Smooth muscle cell (in vitro differentiated cells): ENCODE measurements at regions not wholly inside any gene's neighbourhood (a gene's known extent, or its start where the extent isn't known, plus 50 kb on each side); places are given as distances from the start of the nearest gene placed in this dataset.

ENCODE experiments used
- DNase-seq: peaks from one replicate; lab custom pipeline; 2025; ENCODE audit not compliant: unreplicated experiment; lab: John Stamatoyannopoulos, UW
- H2AFZ ChIP-seq: fragments of 200-600 bp; sonication (generic); 2 replicates; pipeline ENCODE4 v1.6.0; 2016; ENCODE audit warnings: antibody characterized with exemption, low read depth, mild to moderate bottlenecking
- H3F3A ChIP-seq: fragments of 200-600 bp; sonication (generic); 2 replicates; pipeline ENCODE4 v1.6.0; 2017; ENCODE audit warnings: antibody characterized with exemption, low read depth
- H3K27ac ChIP-seq: fragments of 200-600 bp; sonication (generic); 2 replicates; pipeline ENCODE4 v1.5.1; 2016; ENCODE audit warnings: low read depth, mild to moderate bottlenecking
- H3K27me3 ChIP-seq: fragments of 200-600 bp; sonication (generic); 2 replicates; pipeline ENCODE4 v1.6.1; 2016; ENCODE audit warnings: low read depth, mild to moderate bottlenecking
- H3K36me3 ChIP-seq: fragments of 200-600 bp; sonication (generic); 2 replicates; pipeline ENCODE4 v1.5.1; 2016; ENCODE audit warnings: low read depth
- H3K4me1 ChIP-seq: fragments of 200-600 bp; sonication (generic); 2 replicates; pipeline ENCODE4 v1.5.1; 2016; ENCODE audit warnings: low read depth
- H3K4me2 ChIP-seq: fragments of 200-600 bp; sonication (generic); 2 replicates; pipeline ENCODE4 v1.6.0; 2016; ENCODE audit warnings: mild to moderate bottlenecking
- H3K4me3 ChIP-seq: fragments of 200-600 bp; sonication (generic); 2 replicates; pipeline ENCODE4 v1.5.1; 2016; ENCODE audit warnings: mild to moderate bottlenecking
- H3K79me2 ChIP-seq: fragments of 200-600 bp; sonication (generic); 2 replicates; pipeline ENCODE4 v1.6.0; 2016; ENCODE audit warnings: low read depth, mild to moderate bottlenecking
- H3K9ac ChIP-seq: fragments of 200-600 bp; sonication (generic); 2 replicates; pipeline ENCODE4 v1.6.0; 2016; ENCODE audit warnings: low read depth
- H3K9me3 ChIP-seq: fragments of 200-600 bp; sonication (generic); replicated peaks from 2 replicates; pipeline ENCODE4 v1.5.1; 2016; ENCODE audit warnings: low read depth
- H4K20me1 ChIP-seq: fragments of 200-600 bp; sonication (generic); 2 replicates; pipeline ENCODE4 v1.6.0; 2016; ENCODE audit warnings: low read depth
- CTCF ChIP-seq: fragments of 200-600 bp; sonication (generic); IDR thresholded peaks from 2 replicates; pipeline ENCODE4 v1.5.1; 2017; ENCODE audit warnings: borderline replicate concordance, mild to moderate bottlenecking, antibody characterized with exemption; ENCODE audit not compliant: insufficient read depth, poor library complexity, severe bottlenecking
- WGBS: methylation state at CpG from one replicate; pipeline ENCODE4 v1.1.7; 2016; ENCODE audit warnings: low lambda C conversion rate; 5-methylcytosine and 5-hydroxymethylcytosine counted together

GRCh38 chr3:78221300-78221699, 1181.4 kb downstream of the ROBO2 start:
- H3F3A ChIP-seq = no peaks in the 10 kb centered on the region
- H3K4me3 ChIP-seq = no peak overlapping the region
- no peak for DNase-seq
- no peak overlapping the region for H2AFZ ChIP-seq
- no peak for TF ChIP-seq CTCF
- no peaks in the 10 kb centered on the region for H4K20me1 ChIP-seq
- no peaks in the 10 kb centered on the region for H3K79me2 ChIP-seq
- no peak overlapping the region for H3K27ac ChIP-seq
- H3K4me1 ChIP-seq = peaks cover 8% of the 10 kb centered on the region
- no peaks in the 10 kb centered on the region for H3K36me3 ChIP-seq
- WGBS = 86% methylated on average over 2 of the region's 2 CpGs
- no peak overlapping the region for H3K9ac ChIP-seq
- peak overlapping the region; percentile 10 for H3K4me2 ChIP-seq
- H3K27me3 ChIP-seq = no peaks in the 10 kb centered on the region
- H3K9me3 ChIP-seq = no peaks in the 10 kb centered on the region

- Histone ChIP-seq H3K4me2 (peak overlapping the region; percentile 10), H3K9ac (no peak overlapping the region), H3K27ac (no peak overlapping the region), H3F3A (no peaks in the 10 kb centered on the region), H3K9me3 (no peaks in the 10 kb centered on the region), H3K4me3 (no peak overlapping the region), H3K27me3 (no peaks in the 10 kb centered on the region), H3K4me1 (peaks cover 8% of the 10 kb centered on the region), H4K20me1 (no peaks in the 10 kb centered on the region), H3K79me2 (no peaks in the 10 kb centered on the region), H3K36me3 (no peaks in the 10 kb centered on the region), H2AFZ (no peak overlapping the region)
- no peak for DNase-seq
- TF ChIP-seq CTCF = no peak
These were observed 1181.9 kb downstream of the ROBO2 start for GRCh38 chr3:78221796-78222195.

- Histone ChIP-seq H3K27ac (no peak overlapping the region), H3K27me3 (no peaks in the 10 kb centered on the region), H4K20me1 (no peaks in the 10 kb centered on the region), H3K9ac (no peak overlapping the region), H3K79me2 (no peaks in the 10 kb centered on the region), H2AFZ (no peak overlapping the region), H3K4me2 (no peak overlapping the region), H3K9me3 (no peaks in the 10 kb centered on the region), H3F3A (no peaks in the 10 kb centered on the region), H3K36me3 (no peaks in the 10 kb centered on the region), H3K4me3 (no peak overlapping the region), H3K4me1 (no peaks in the 10 kb centered on the region)
- TF ChIP-seq CTCF = no peak
- DNase-seq = no peak
These were observed 1195.9 kb downstream of the ROBO2 start for GRCh38 chr3:78235841-78236240.

GRCh38 chr3:78238811-78239210, 1198.9 kb downstream of the ROBO2 start:
- no peak for TF ChIP-seq CTCF
- no peak overlapping the region for H3K9ac ChIP-seq
- no peaks in the 10 kb centered on the region for H3K4me1 ChIP-seq
- no peaks in the 10 kb centered on the region for H4K20me1 ChIP-seq
- no peaks in the 10 kb centered on the region for H3K9me3 ChIP-seq
- H3K27ac ChIP-seq = no peak overlapping the region
- no peak for DNase-seq
- H3K79me2 ChIP-seq = no peaks in the 10 kb centered on the region
- no peaks in the 10 kb centered on the region for H3K27me3 ChIP-seq
- no peaks in the 10 kb centered on the region for H3F3A ChIP-seq
- H3K4me2 ChIP-seq = no peak overlapping the region
- no peaks in the 10 kb centered on the region for H3K36me3 ChIP-seq
- WGBS = 79% methylated on average over 5 of the region's 5 CpGs
- no peak overlapping the region for H3K4me3 ChIP-seq
- H2AFZ ChIP-seq = no peak overlapping the region
